ENCODE measurements at regions not wholly inside any gene's neighbourhood (a gene's known extent, or its start where the extent isn't known, plus 50 kb on each side); places are given as distances from the start of the nearest gene placed in this dataset.

DNA sequence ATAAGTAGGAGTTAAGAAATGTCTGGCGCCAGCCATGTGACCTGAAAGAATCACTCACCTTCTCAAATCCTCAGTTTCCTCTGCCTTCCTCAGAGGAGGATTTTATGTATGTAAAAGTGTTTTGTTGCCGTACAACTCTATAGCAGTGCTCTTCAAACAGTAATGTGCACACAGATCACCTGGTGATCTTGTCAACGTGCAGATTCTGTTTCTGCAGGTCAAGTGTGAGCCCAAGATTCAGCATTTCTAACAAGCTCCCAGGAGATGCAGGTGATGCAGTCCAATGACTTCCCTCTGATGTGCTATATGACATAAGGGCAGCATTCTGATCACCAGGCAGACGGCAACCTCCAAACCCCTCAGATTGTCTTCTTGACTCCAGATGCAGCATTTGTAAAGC, 83.7 kb downstream of the CDC7 start:
- TF ChIP-seq, protein P1, sequence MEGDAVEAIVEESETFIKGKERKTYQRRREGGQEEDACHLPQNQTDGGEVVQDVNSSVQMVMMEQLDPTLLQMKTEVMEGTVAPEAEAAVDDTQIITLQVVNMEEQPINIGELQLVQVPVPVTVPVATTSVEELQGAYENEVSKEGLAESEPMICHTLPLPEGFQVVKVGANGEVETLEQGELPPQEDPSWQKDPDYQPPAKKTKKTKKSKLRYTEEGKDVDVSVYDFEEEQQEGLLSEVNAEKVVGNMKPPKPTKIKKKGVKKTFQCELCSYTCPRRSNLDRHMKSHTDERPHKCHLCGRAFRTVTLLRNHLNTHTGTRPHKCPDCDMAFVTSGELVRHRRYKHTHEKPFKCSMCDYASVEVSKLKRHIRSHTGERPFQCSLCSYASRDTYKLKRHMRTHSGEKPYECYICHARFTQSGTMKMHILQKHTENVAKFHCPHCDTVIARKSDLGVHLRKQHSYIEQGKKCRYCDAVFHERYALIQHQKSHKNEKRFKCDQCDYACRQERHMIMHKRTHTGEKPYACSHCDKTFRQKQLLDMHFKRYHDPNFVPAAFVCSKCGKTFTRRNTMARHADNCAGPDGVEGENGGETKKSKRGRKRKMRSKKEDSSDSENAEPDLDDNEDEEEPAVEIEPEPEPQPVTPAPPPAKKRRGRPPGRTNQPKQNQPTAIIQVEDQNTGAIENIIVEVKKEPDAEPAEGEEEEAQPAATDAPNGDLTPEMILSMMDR (conservative IDR thresholded peaks at IDR 0.05; ENCODE audit: low read depth, low read length): no peak
- no peak for TF ChIP-seq EZH2 (IDR thresholded peaks at IDR 0.05; ENCODE audit: borderline replicate concordance, low read depth, low read length, poor library complexity, severe bottlenecking)

All from A673 (cell line).